ENCODE measurements at regions not wholly inside any gene's neighbourhood (a gene's known extent, or its start where the extent isn't known, plus 50 kb on each side); places are given as distances from the start of the nearest gene placed in this dataset.

GRCh38 chr12:58547217-58547616 is 373.1 kb downstream of the LRIG3 start:
- Histone ChIP-seq H3F3A (ENCODE audit: insufficient read depth, low read length) (no peaks in the 10 kb centered on the region), H2AFZ (ENCODE audit: low read length) (no peak overlapping the region), H3K79me2 (ENCODE audit: insufficient read depth, low read length) (no peaks in the 10 kb centered on the region), H3K4me1 (ENCODE audit: insufficient read depth, low read length, severe bottlenecking) (no peaks in the 10 kb centered on the region), H3K36me3 (ENCODE audit: insufficient read depth, low read length) (no peaks in the 10 kb centered on the region), H3K4me2 (ENCODE audit: low read length) (no peak overlapping the region), H3K27ac (ENCODE audit: low read depth, low read length, poor library complexity, severe bottlenecking) (no peak overlapping the region), H3K27me3 (ENCODE audit: insufficient read depth, low read length) (no peaks in the 10 kb centered on the region), H3K9me2 (ENCODE audit: low read depth, low read length) (no peaks in the 10 kb centered on the region), H3K9me3 (ENCODE audit: low read length) (no peaks in the 10 kb centered on the region), H4K20me1 (ENCODE audit: insufficient read depth, low read length) (no peaks in the 10 kb centered on the region), H3K4me3 (ENCODE audit: low read depth, low read length, poor library complexity, severe bottlenecking) (no peak overlapping the region), H3K9ac (ENCODE audit: low read length) (no peak overlapping the region)
- TF ChIP-seq, protein P1, sequence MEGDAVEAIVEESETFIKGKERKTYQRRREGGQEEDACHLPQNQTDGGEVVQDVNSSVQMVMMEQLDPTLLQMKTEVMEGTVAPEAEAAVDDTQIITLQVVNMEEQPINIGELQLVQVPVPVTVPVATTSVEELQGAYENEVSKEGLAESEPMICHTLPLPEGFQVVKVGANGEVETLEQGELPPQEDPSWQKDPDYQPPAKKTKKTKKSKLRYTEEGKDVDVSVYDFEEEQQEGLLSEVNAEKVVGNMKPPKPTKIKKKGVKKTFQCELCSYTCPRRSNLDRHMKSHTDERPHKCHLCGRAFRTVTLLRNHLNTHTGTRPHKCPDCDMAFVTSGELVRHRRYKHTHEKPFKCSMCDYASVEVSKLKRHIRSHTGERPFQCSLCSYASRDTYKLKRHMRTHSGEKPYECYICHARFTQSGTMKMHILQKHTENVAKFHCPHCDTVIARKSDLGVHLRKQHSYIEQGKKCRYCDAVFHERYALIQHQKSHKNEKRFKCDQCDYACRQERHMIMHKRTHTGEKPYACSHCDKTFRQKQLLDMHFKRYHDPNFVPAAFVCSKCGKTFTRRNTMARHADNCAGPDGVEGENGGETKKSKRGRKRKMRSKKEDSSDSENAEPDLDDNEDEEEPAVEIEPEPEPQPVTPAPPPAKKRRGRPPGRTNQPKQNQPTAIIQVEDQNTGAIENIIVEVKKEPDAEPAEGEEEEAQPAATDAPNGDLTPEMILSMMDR (IDR thresholded peaks at IDR 0.05; ENCODE audit: low read length) = no peak
- TF ChIP-seq EZH2 (IDR thresholded peaks at IDR 0.05; ENCODE audit: borderline replicate concordance, low read length) = no peak

DNA sequence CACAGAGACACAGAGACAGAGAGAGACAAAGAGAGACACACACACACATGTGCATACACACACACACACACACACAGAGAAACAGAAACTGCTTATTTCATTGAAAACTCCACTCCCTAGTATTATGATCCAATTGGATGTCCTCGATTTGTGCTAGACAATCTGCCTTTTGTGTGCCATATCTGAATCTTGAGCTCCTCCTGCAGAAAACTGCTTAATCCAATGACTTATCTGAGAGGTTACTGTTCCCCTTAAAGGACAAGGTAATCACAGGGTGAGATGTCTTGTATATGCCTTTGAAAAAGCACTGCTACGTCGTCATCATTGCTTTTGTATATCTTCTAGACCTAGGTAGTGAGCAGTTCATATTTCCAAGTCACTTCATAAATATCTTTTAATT is 371.5 kb downstream of the LRIG3 start:
- H3K27me3 ChIP-seq (ENCODE audit: insufficient read depth, low read length) = no peaks in the 10 kb centered on the region
- H3K4me2 ChIP-seq (ENCODE audit: low read length) = no peak overlapping the region
- H3K79me2 ChIP-seq (ENCODE audit: insufficient read depth, low read length) = no peaks in the 10 kb centered on the region
- no peaks in the 10 kb centered on the region for H3F3A ChIP-seq (ENCODE audit: insufficient read depth, low read length)
- no peak for TF ChIP-seq EZH2 (IDR thresholded peaks at IDR 0.05; ENCODE audit: borderline replicate concordance, low read length)
- TF ChIP-seq, protein P1 (IDR thresholded peaks at IDR 0.05; ENCODE audit: low read length) = no peak
- H3K27ac ChIP-seq (ENCODE audit: low read depth, low read length, poor library complexity, severe bottlenecking) = no peak overlapping the region
- no peak overlapping the region for H2AFZ ChIP-seq (ENCODE audit: low read length)
- H3K9ac ChIP-seq (ENCODE audit: low read length) = no peak overlapping the region
- H3K36me3 ChIP-seq (ENCODE audit: insufficient read depth, low read length) = no peaks in the 10 kb centered on the region
- H4K20me1 ChIP-seq (ENCODE audit: insufficient read depth, low read length) = no peaks in the 10 kb centered on the region
- H3K9me3 ChIP-seq (ENCODE audit: low read length) = no peaks in the 10 kb centered on the region
- H3K4me3 ChIP-seq (ENCODE audit: low read depth, low read length, poor library complexity, severe bottlenecking) = no peak overlapping the region
- no peaks in the 10 kb centered on the region for H3K4me1 ChIP-seq (ENCODE audit: insufficient read depth, low read length, severe bottlenecking)
- H3K9me2 ChIP-seq (ENCODE audit: low read depth, low read length) = no peaks in the 10 kb centered on the region

DNA sequence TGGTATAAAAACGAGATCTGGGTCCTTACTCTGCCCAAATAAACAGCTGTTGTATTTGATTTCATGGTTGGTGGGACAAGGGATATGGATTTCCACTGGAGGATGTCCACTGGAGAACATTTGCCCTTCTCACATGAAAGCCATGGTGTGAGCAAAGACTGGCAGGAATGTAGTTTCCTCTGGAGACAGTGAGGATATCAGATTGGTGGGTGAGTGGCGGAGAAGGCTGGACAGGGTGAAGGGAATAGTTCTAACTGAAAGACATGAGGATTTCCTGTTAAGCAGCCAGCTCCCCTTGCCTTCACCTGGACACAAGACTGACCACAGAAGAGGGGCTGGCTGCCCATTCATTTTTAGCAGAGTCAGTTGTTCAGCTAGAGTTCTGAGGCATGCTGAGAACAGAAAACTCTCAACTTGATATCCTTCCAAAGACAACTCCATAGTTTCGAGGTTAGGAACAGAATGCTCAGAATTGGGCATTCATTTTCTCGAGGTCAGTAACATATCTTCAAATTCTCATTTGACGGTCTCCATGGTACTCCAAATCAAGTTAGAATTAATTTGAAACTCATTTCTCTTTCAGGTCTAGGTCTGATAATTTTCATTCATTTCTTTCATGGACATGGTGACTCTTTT is 365.7 kb downstream of the LRIG3 start:
- Histone ChIP-seq H3F3A (ENCODE audit: insufficient read depth, low read length) (no peaks in the 10 kb centered on the region), H3K9ac (ENCODE audit: low read length) (no peak overlapping the region), H3K4me2 (ENCODE audit: low read length) (no peak overlapping the region), H4K20me1 (ENCODE audit: insufficient read depth, low read length) (no peaks in the 10 kb centered on the region), H3K79me2 (ENCODE audit: insufficient read depth, low read length) (no peaks in the 10 kb centered on the region), H3K9me3 (ENCODE audit: low read length) (no peaks in the 10 kb centered on the region), H3K36me3 (ENCODE audit: insufficient read depth, low read length) (no peaks in the 10 kb centered on the region), H3K27ac (ENCODE audit: low read depth, low read length, poor library complexity, severe bottlenecking) (no peak overlapping the region), H2AFZ (ENCODE audit: low read length) (no peak overlapping the region), H3K4me3 (ENCODE audit: low read depth, low read length, poor library complexity, severe bottlenecking) (no peak overlapping the region), H3K9me2 (ENCODE audit: low read depth, low read length) (no peaks in the 10 kb centered on the region), H3K27me3 (ENCODE audit: insufficient read depth, low read length) (no peaks in the 10 kb centered on the region), H3K4me1 (ENCODE audit: insufficient read depth, low read length, severe bottlenecking) (no peaks in the 10 kb centered on the region)
- TF ChIP-seq, protein P1 (IDR thresholded peaks at IDR 0.05; ENCODE audit: low read length) = no peak
- TF ChIP-seq EZH2 (IDR thresholded peaks at IDR 0.05; ENCODE audit: borderline replicate concordance, low read length) = no peak
